ENCODE measurements at regions not wholly inside any gene's neighbourhood (a gene's known extent, or its start where the extent isn't known, plus 50 kb on each side); places are given as distances from the start of the nearest gene placed in this dataset.

DNA sequence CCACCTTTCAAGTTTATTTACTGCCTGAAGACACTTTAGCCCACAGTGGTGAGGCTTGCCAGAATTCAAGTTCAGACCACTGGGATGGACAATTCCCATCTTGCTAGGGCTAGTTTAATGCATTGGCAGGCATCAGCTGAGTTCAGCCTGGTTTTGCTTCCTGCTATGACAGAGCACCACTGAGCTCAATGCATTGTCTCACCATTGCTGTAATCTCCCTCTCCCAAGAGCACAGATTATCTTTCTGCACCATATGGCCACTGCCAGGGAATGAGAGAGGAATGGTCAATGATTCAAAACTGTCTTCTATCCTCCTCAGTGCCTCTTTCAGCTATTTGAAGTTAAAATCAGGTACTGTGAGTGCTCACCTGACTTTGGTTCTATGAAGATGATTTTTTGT lies 160.8 kb downstream of the XPNPEP1 start:
- TF ChIP-seq RAD21 (conservative IDR thresholded peaks at IDR 0.05 in 1 of 2, IDR thresholded peaks at IDR 0.05 in 1 of 2) (no peak), HDAC2 (IDR thresholded peaks at IDR 0.05) (no peak), E2F6 (IDR thresholded peaks at IDR 0.05; ENCODE audit: borderline replicate concordance, low read depth) (no peak), EHMT2 (IDR thresholded peaks at IDR 0.05; ENCODE audit: low read depth) (no peak), SMC3 (IDR thresholded peaks at IDR 0.05) (no peak), EP300 (IDR thresholded peaks at IDR 0.05) (no peak), REST (IDR thresholded peaks at IDR 0.05) (no peak), POLR2A (IDR thresholded peaks at IDR 0.05; ENCODE audit: low read length) (no peak)
- TF ChIP-seq, protein P1, sequence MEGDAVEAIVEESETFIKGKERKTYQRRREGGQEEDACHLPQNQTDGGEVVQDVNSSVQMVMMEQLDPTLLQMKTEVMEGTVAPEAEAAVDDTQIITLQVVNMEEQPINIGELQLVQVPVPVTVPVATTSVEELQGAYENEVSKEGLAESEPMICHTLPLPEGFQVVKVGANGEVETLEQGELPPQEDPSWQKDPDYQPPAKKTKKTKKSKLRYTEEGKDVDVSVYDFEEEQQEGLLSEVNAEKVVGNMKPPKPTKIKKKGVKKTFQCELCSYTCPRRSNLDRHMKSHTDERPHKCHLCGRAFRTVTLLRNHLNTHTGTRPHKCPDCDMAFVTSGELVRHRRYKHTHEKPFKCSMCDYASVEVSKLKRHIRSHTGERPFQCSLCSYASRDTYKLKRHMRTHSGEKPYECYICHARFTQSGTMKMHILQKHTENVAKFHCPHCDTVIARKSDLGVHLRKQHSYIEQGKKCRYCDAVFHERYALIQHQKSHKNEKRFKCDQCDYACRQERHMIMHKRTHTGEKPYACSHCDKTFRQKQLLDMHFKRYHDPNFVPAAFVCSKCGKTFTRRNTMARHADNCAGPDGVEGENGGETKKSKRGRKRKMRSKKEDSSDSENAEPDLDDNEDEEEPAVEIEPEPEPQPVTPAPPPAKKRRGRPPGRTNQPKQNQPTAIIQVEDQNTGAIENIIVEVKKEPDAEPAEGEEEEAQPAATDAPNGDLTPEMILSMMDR (IDR thresholded peaks at IDR 0.05) = no peak
